ENCODE measurements at regions not wholly inside any gene's neighbourhood (a gene's known extent, or its start where the extent isn't known, plus 50 kb on each side); places are given as distances from the start of the nearest gene placed in this dataset.

- DNase-seq (ENCODE audit: low read depth), result no peak
- no peak overlapping the region for H3K4me3 ChIP-seq (replicated peaks; ENCODE audit: low read depth, low read length)
- TF ChIP-seq, protein P1, sequence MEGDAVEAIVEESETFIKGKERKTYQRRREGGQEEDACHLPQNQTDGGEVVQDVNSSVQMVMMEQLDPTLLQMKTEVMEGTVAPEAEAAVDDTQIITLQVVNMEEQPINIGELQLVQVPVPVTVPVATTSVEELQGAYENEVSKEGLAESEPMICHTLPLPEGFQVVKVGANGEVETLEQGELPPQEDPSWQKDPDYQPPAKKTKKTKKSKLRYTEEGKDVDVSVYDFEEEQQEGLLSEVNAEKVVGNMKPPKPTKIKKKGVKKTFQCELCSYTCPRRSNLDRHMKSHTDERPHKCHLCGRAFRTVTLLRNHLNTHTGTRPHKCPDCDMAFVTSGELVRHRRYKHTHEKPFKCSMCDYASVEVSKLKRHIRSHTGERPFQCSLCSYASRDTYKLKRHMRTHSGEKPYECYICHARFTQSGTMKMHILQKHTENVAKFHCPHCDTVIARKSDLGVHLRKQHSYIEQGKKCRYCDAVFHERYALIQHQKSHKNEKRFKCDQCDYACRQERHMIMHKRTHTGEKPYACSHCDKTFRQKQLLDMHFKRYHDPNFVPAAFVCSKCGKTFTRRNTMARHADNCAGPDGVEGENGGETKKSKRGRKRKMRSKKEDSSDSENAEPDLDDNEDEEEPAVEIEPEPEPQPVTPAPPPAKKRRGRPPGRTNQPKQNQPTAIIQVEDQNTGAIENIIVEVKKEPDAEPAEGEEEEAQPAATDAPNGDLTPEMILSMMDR (IDR thresholded peaks at IDR 0.05; ENCODE audit: low read length, missing control alignments), result no peak
Observed at GRCh38 chr5:61813361-61813760, 481.3 kb downstream of the ZSWIM6 start.

DNA sequence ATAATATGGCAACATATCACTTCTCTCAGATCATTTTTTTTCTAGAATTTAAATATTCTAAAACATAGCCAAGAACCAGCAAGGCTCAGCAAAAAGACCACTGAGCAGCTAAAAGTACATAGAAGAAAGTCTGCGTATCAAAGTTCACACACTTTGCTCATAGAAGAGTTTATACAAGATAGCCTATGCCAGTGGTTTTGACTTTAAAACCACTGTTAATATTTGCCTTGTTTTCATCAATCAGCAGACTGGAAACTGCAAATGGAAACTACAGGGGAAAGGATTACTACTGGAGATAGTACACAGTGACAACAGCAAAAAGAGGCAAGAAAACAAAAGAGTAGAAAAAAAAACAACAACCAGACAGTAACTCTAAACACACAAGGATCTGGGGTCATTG, 483.3 kb downstream of the ZSWIM6 start:
- TF ChIP-seq, protein P1 (IDR thresholded peaks at IDR 0.05; ENCODE audit: low read length, missing control alignments), result no peak
- H3K4me3 ChIP-seq (replicated peaks; ENCODE audit: low read depth, low read length), result no peak overlapping the region
- no peak for DNase-seq (ENCODE audit: low read depth)

GRCh38 chr5:61816146-61816545, 484.1 kb downstream of the ZSWIM6 start:
- no peak overlapping the region for H3K4me3 ChIP-seq (replicated peaks; ENCODE audit: low read depth, low read length)
- no peak for DNase-seq (ENCODE audit: low read depth)
- TF ChIP-seq, protein P1 (IDR thresholded peaks at IDR 0.05; ENCODE audit: low read length, missing control alignments), result no peak

- no peak for DNase-seq (ENCODE audit: low read depth)
- TF ChIP-seq, protein P1 (IDR thresholded peaks at IDR 0.05; ENCODE audit: low read length, missing control alignments), result no peak
Observed at GRCh38 chr5:61816585-61817450, 484.8 kb downstream of the ZSWIM6 start.

GRCh38 chr5:61817472-61818326, 485.6 kb downstream of the ZSWIM6 start:
- TF ChIP-seq, protein P1 (IDR thresholded peaks at IDR 0.05; ENCODE audit: low read length, missing control alignments), result peak; percentile 78
- peak; percentile 59 for DNase-seq (ENCODE audit: low read depth)
- no peak overlapping the region for H3K4me3 ChIP-seq (replicated peaks; ENCODE audit: low read depth, low read length)

More at GRCh38 chr5:61816585-61817450, 484.8 kb downstream of the ZSWIM6 start:
- no peak overlapping the region for H3K4me3 ChIP-seq (replicated peaks; ENCODE audit: low read depth, low read length)

DNA sequence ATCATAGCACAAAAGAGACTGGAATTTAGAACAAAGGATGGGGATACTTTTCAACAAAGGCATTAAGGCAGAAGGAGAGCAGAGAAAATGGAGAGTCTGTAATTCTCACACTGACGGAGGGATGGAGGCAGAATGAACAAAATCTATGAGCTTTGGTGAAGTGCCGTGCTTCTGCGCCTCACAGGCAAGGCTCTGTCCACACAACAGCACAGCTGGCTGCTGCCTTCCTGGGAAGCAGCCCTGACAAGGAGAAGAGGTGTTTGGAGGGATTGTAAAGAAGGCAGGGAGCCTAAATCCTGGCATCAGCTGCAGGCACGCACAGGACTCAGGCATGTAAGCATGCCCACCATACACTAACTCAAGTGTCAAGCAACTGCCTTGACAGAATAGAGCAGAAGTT, 485.2 kb upstream of the KIF2A start:
- TF ChIP-seq, protein P1 (IDR thresholded peaks at IDR 0.05; ENCODE audit: low read length, missing control alignments), result no peak
- no peak overlapping the region for H3K4me3 ChIP-seq (replicated peaks; ENCODE audit: low read depth, low read length)
- DNase-seq (ENCODE audit: low read depth), result no peak
